Psoas muscle (tissue), 7 donors: ENCODE measurements at regions not wholly inside any gene's neighbourhood (a gene's known extent, or its start where the extent isn't known, plus 50 kb on each side); places are given as distances from the start of the nearest gene placed in this dataset.

Source experiments
- ATAC-seq, 4 donors: fragments of 200-7000 bp; cut with Tn5 transposase; one replicate each; pipeline ENCODE4 v1.9.1; 2020; ENCODE audit warnings: moderate library complexity in 3 of 4, mild to moderate bottlenecking in 2 of 4
- DNase-seq, 2 donors: peaks; one replicate each; pipeline ENCODE4 v3.0.0-alpha.2; 2020
- H3K27ac ChIP-seq: fragments of 200-600 bp; one replicate; pipeline ENCODE4 v1.8.0; 2022
- H3K27me3 ChIP-seq, 3 donors: fragments of 200-600 bp in 1 of 3; one replicate each; pipeline versions ENCODE4 v1.6.1 to v1.8.0; 2013 to 2022; ENCODE audit warnings: low read length in 2 of 3, mild to moderate bottlenecking in 2 of 3, moderate library complexity in 1 of 3; ENCODE audit not compliant: insufficient read depth in 3 of 3
- H3K36me3 ChIP-seq, 2 donors: fragments of 200-600 bp in 1 of 2; one replicate each; pipeline versions ENCODE4 v1.6.1 to v1.8.0; 2013 to 2022; ENCODE audit warnings: low read depth in 1 of 2, mild to moderate bottlenecking in 1 of 2, moderate library complexity in 1 of 2; ENCODE audit not compliant: insufficient read depth in 1 of 2
- H3K4me1 ChIP-seq: fragments of 200-600 bp; one replicate; pipeline ENCODE4 v1.8.0; 2022
- H3K4me3 ChIP-seq: fragments of 200-600 bp; one replicate; pipeline ENCODE4 v1.8.0; 2022; ENCODE audit warnings: mild to moderate bottlenecking
- H3K9me3 ChIP-seq: fragments of 200-600 bp; one replicate; pipeline ENCODE4 v1.8.0; 2022
- CTCF ChIP-seq: fragments of 200-600 bp; IDR thresholded peaks from one replicate; pipeline ENCODE4 v1.8.0; 2022; ENCODE audit warnings: antibody characterized with exemption
- WGBS, 3 donors: extraction: QIAGEN DNeasy Blood & Tissue Kit; methylation state at CpG; one replicate each; pipeline versions ENCODE4 v1.1.6 to v1.1.7; 2013; 5-methylcytosine and 5-hydroxymethylcytosine counted together
- intact Hi-C, 2 donors: fragments of 100-400 bp; cut with DNase I; formaldehyde crosslinking; loops; one replicate each; pipeline versions ENCODE4 v1.11.0 to v1.14.2; 2022
- donor health status: healthy with polysubstance abuse.
- donor health status: DM: no; HTN: no; CAD: no; lungs with moderate emphysema.
- donor health status: Bipolar disorder and iron deficiency.
- donor health status: healthy.
- donor health status: DM: yes; HTN: yes; CAD: no.
- donor health status: DM: no; HTN: no; CAD: no.
- donor health status: DM: yes; HTN: yes; CAD: no.

DNA sequence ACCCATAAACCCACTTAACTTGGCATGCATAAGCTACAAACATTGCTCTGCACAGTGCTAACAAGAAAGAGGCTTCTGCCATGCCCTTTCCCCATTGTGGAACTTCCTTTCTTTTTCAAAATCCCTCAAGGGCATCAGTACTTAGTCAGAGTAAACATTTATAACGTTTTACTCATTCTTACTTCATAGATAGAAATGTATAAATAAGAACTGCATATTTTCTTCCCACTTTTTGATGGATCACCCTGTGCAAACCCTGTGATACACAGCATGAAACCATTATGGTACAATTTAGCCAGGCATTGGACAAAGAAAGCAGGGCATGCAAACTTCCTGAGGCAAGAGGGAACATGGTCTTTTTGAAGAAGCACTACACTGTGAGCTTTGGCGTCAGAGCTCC is 113.8 kb upstream of the FOXG1 start:
- WGBS, 3 donors: 45 to 50% (median 48%) methylated on average over 2 of the region's 2 CpGs
- DNase-seq (no peak), ATAC-seq (no peak)
- Histone ChIP-seq H3K4me1 (no peaks in the 10 kb centered on the region), H3K27ac (no peak overlapping the region), H3K4me3 (no peak overlapping the region), H3K36me3 (no peaks in the 10 kb centered on the region), H3K9me3 (no peaks in the 10 kb centered on the region), H3K27me3 (peaks cover 0 to 3% (median 0%) of the 10 kb centered on the region in 3 donors)
- intact Hi-C loops: no loop called here
- no peak for TF ChIP-seq CTCF

DNA sequence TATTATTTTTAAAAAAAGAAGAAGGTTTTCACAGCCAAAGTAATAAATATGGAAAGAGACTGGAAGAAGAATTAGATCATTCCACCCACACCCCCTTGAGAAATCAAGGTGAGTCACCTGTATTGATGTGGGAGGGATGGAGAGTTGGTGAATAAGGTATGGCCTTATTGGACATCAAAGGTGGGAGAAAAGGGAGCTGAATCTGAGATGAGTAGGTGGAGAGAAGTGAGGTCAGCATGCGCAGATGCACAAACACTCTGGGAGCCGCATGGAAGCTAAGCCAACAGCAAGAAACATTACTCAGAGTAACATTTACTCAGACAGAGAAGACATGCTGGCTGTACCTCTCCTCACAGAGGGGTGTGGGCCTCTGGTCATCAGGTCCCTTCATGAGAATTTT is 113.1 kb upstream of the FOXG1 start:
- Histone ChIP-seq H3K36me3 (no peaks in the 10 kb centered on the region), H3K9me3 (no peaks in the 10 kb centered on the region), H3K4me3 (no peak overlapping the region), H3K4me1 (no peaks in the 10 kb centered on the region), H3K27me3 (peaks cover 0 to 3% (median 0%) of the 10 kb centered on the region in 3 donors), H3K27ac (no peak overlapping the region)
- 89 to 95% (median 91%) methylated on average over 2 of the region's 2 CpGs for WGBS, 3 donors
- ATAC-seq: no peak
- intact Hi-C loops: no loop called here
- no peak for DNase-seq
- TF ChIP-seq CTCF: no peak

DNA sequence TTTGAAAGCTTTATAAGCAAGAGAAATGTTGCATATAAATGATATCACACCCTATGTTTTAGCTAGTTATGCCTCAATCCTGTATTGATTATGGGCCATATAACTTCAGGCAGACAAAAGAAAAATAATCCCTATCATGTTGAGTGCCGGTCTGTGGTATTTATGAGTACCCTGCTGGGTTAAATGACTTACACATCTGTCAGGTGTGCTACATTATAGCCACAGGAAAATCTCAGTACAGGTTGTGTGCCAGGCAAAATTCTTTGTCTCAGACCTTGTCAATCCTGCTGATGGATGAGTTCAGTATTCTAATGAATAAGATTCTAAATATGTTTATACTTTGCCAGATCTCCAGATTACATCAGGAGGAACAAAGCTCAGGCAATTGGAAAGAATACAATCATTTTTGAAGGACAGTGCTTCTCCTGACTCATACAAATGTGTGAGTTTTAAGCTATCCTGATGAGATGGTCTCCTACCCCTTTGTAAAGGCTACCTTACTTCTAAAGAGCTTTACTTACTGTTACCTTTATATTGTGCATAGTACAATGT is 109.8 kb upstream of the FOXG1 start:
- Histone ChIP-seq H3K9me3 (no peaks in the 10 kb centered on the region), H3K27ac (no peak overlapping the region), H3K4me1 (no peaks in the 10 kb centered on the region), H3K36me3 (no peaks in the 10 kb centered on the region), H3K27me3 (no peaks in the 10 kb centered on the region), H3K4me3 (no peak overlapping the region)
- intact Hi-C loops: no loop called here
- ATAC-seq (no peak), DNase-seq (no peak)
- no peak for TF ChIP-seq CTCF
- 36 to 53% (median 49%) methylated on average over 1 of the region's 1 CpG for WGBS, 3 donors

- H3K36me3 ChIP-seq: no peaks in the 10 kb centered on the region
- no peak for ATAC-seq
- no peak overlapping the region for H3K4me3 ChIP-seq
- WGBS, 3 donors: 44 to 55% (median 48%) methylated on average over 5 of the region's 5 CpGs
- no peak for TF ChIP-seq CTCF
- DNase-seq: no peak
- H3K4me1 ChIP-seq: no peaks in the 10 kb centered on the region
- no peaks in the 10 kb centered on the region for H3K27me3 ChIP-seq
- H3K9me3 ChIP-seq: no peaks in the 10 kb centered on the region
- no peak overlapping the region for H3K27ac ChIP-seq
- intact Hi-C loops: no loop called here
These were observed 105.3 kb upstream of the FOXG1 start for GRCh38 chr14:28661171-28661772.

DNA sequence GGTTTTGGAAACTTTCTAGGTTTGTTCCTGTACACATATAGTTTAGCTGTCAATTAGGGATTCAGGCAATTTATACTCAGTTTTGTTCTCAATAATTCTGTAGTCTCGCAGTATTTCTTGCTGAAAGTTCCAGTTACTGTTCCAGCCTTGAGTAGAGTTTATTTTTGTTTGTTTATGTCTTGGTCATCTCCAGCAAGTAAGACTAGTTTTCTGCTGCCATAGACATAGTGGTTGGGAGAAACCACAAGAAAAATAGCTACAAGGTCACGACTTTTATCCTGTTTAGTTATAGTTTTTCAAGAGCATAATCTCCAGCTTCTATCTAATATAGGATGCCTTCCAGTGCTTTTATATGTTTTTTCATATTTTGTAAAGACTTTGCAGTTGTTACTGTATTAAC is 99.6 kb upstream of the FOXG1 start:
- no peaks in the 10 kb centered on the region for H3K9me3 ChIP-seq
- ATAC-seq: no peak
- 65 to 72% (median 66%) methylated on average over 2 of the region's 2 CpGs for WGBS, 3 donors
- H3K4me1 ChIP-seq: no peaks in the 10 kb centered on the region
- no peak for DNase-seq
- H3K27me3 ChIP-seq: no peaks in the 10 kb centered on the region
- no peak for TF ChIP-seq CTCF
- H3K27ac ChIP-seq: no peak overlapping the region
- no peaks in the 10 kb centered on the region for H3K36me3 ChIP-seq
- H3K4me3 ChIP-seq: no peak overlapping the region
- intact Hi-C loops: no loop called here
